PFSK-1 (cell line): ENCODE measurements at regions not wholly inside any gene's neighbourhood (a gene's known extent, or its start where the extent isn't known, plus 50 kb on each side); places are given as distances from the start of the nearest gene placed in this dataset.

Experiments
- POLR2AphosphoS5 ChIP-seq: IDR thresholded peaks from 2 replicates; pipeline ENCODE4 v1.6.1; 2012; ENCODE audit warnings: low read depth, mild to moderate bottlenecking, control low read depth, low read length, moderate library complexity
- REST ChIP-seq, 2 experiments: IDR thresholded peaks; 2 replicates each; pipeline versions ENCODE4 v1.6.1 to v1.8.0; 2011 to 2012; ENCODE audit warnings: low read depth in 2 of 2, low read length in 2 of 2, control low read depth in 1 of 2, inconsistent platforms in 1 of 2, mild to moderate bottlenecking in 1 of 2, moderate library complexity in 1 of 2; ENCODE audit not compliant: insufficient read depth in 1 of 2

DNA sequence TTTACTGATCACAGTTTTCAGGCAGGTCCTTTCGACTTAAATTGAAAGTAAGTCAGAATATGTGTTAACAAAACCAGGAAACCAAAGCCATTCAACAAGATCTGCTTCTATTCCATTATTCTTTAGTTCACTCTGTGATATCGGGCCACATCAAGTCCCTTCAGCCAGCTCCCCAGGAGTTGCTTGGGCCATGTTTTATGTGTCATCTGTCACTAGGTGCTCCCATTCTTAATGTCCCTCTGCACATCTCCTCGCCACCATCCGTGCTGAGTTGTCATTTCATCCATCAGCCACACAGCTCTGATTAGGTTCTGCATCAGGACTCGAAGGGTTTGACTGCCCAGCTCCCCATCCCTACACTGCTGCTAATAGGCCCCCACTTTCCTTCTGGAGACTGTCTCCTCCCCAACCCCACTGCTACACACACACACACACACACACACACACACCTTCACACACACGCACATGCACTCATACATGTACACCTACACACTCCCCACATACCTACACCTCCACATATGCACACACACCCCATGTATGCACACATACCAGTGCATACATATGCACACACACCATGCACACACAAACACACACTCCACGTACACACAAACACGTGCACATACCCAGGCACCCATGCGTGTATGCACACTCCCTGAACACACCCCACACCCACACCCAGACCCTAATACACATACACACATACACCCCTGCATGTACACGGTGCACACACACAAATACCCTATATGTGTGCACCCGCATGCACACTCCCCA lies 143.3 kb upstream of the GMDS start:
- TF ChIP-seq POLR2AphosphoS5 (no peak), REST (IDR thresholded peaks at IDR 0.05; ENCODE audit: insufficient read depth in 1 of 2, low read depth in 2 of 2, low read length in 2 of 2) (no peak)
